GM19240 (cell line): ENCODE measurements at regions not wholly inside any gene's neighbourhood (a gene's known extent, or its start where the extent isn't known, plus 50 kb on each side); places are given as distances from the start of the nearest gene placed in this dataset.

Source experiments
- DNase-seq: peaks from one replicate; pipeline ENCODE4 v3.0.0; 2011; ENCODE audit warnings: low spot score; ENCODE audit not compliant: insufficient read length

- no peak for DNase-seq
Observed at GRCh38 chr9:1658661-1659362, 356.3 kb upstream of the SMARCA2 start.

- no peak for DNase-seq
Observed at GRCh38 chr9:1659363-1659690, 355.8 kb upstream of the SMARCA2 start.

DNA sequence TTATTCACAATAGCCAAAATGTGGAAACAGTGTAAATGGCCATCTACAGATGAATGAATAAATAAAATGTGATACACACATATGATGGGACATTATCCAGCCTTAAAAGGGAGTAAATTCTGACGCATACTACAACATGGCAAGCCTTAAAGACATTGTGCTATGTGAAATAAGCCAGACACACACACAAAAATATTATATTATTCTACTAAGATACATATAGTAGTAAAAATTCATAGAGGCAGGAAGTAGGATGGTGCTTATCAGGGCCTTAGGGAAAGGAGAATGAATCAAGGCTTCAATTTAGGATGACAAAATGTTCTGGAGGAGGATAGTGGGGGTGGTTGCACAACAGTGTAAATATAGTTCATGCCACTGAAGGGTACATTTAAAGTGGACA, 346.7 kb upstream of the SMARCA2 start:
- no peak for DNase-seq

GRCh38 chr9:1673300-1673699, 341.8 kb upstream of the SMARCA2 start:
- DNase-seq, result no peak

- no peak for DNase-seq
Observed at GRCh38 chr9:1676771-1677170, 338.4 kb upstream of the SMARCA2 start.

DNA sequence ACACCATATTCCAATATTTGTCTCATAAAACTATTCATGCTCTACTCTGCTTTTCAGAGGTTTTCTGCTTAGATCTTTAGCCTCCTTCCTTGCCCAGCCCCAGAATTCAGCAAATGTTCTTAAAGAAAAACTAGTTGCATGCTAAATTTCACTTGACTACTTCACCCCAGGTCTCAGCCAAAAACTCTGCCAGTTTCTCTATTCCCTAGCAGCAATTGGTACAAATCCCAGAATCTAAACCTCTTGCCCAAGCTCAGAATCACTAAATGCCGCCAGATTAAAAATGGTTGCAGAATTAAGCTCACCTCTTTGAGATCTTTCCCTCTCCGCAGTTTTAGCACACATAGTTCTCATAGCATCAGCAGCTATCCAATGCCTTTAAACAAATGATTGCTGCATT, 331.2 kb upstream of the SMARCA2 start:
- no peak for DNase-seq

DNA sequence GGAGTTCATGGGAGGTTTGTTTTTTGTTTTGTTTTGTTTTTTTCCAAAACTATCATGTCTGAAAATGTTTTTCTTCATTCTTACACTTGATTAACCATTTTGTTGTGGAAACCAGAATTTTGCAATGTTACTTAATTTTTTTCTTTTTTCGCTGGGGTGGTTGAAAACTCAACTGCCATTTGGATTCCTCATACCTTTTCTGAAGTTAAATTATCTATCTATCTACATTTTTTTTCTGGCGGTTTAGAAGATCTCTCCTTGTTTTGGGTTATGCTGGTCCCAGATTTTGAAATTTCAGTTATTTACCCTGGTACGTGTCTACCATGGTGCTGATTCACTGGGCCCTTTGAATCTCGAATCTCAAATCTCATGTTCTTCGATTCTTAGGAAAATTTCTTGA, 316.2 kb upstream of the SMARCA2 start:
- no peak for DNase-seq

DNA sequence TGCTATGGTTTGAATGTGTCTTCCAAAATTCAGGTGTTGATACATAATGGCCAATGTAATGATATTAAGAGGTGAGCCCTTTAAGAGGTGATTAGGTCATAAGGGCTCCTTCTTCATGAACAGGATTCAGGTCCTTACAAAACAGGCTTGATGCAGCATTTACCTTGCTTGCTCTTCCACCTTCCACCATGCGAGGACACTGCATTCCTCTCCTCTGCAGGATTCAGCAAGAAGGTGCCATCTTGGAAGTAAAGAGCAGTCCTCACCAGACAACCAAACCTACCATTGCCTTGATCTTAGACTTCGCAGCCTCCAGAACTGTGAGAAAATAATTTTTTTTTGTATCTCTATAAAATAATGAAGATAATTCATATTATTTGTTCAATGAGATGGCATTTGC, 314.0 kb upstream of the SMARCA2 start:
- DNase-seq, result no peak

GRCh38 chr9:1702701-1703100, 312.4 kb upstream of the SMARCA2 start:
- DNase-seq, result no peak

DNA sequence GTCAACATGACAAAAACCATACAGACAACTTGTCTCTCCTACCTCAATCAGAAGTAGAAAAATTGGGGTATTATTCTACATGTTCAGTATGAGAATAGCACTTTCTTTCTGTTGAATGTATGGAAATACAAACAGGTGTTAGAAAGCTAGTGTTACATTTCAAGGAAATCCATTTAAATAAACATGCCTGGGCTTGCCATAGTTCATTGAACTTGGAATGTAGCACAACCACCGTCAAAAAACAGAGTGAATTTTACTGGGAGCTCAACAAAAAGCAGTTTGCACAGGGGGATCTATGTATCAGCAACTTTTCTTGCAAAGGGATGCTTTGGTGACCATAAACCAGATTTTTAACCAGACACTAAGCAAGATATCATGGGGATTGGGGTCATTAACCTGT, 307.9 kb upstream of the SMARCA2 start:
- no peak for DNase-seq

DNA sequence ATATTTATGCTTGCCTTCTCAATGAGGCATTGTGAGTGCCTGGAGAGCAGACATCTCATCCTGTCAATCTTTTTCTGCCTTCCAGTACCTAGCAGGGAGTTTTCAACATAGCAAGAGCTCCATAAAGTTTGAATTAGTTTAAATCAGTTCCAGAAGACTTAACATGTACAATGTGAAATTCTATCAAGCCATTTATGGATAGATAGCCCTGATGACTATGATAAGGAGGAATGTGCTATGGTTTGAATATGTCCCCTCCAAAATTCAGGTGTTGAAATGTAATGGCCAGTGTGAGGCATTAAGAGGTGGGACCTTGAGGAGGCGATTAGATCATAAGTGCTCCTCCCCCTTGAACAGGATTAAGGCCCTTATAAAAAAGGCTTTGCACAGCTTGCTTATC, 306.9 kb upstream of the SMARCA2 start:
- DNase-seq, result no peak

- no peak for DNase-seq
Observed at GRCh38 chr9:1709347-1709746, 305.8 kb upstream of the SMARCA2 start.

- DNase-seq, result no peak
Observed at GRCh38 chr9:1712861-1713450, 302.2 kb upstream of the SMARCA2 start.

GRCh38 chr9:1713841-1714240, 301.3 kb upstream of the SMARCA2 start:
- no peak for DNase-seq

GRCh38 chr9:1717882-1718281, 297.3 kb upstream of the SMARCA2 start:
- no peak for DNase-seq

- DNase-seq, result no peak
Observed at GRCh38 chr9:1718836-1719235, 296.3 kb upstream of the SMARCA2 start.

DNA sequence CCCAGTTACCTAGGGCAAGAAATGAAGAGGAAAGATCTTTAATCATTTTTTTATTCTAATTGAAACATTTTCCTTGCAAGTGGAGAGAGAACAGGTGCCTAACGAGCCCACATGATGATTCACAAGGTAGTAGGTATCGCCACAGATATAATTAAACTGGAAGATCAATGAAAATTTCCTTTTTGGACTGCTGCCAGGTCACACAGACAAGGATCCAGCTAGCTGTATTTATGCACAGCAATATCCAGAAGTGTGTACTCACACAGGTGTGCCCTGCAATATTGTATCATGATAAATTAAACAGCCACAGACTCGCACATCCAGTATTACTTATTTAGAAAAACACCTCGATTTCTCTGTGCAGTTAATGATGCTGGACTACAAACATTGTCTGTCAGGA, 294.0 kb upstream of the SMARCA2 start:
- no peak for DNase-seq

DNA sequence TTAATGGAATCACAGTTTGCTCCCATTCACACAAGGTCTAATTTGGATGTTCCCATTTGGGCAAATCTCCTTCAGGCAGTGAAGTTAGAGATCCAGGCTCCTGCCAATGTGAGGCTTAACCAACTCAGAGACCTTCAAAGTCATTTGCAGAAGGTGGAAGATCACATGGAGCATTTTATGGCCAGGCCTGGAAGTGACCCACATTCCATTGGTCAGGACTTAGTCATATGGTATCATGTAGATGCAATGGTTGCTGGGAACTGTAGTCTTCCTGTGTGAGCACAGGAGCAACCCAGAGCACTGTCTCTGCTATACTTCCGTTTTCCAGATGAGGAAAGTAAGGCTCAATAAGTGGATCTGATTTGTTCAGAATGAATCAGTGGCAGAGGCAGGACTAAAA, 292.7 kb upstream of the SMARCA2 start:
- no peak for DNase-seq

GRCh38 chr9:1723522-1724015, 291.6 kb upstream of the SMARCA2 start:
- DNase-seq, result no peak

DNA sequence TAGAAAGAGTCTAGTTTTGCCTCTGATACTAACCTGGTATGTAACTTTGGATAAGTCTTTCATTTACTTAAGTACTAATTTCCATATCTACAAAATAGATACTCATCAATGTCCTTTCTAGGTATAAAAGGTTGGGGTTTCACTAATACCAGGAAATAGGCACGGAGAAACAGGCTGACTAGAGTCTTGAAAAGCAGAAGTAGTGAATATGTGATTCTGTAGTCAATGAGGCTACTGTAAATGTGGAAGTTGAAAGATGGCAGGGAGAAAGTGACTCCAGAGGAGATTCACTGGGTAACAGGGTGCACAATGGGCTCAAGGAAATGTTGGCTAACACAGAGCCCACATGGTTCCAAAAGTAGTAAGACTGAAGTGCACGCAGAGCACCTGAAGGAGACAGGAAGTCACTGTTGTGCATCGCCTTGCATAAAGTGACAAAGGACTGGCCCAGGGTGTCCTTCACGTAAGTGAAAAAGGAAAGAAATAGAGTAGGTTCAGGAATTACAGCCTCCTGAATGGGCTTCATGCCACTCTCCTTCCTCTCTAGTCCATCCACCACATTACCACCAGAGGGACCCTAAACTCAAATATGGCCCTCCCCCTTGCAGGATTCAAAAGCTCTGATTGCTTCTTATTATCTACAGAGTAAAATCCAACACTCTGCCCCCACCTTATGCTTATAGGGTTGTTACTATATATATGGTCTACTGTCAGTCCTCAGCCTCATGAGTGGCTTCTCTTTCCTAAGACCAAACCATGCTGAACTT, 288.0 kb upstream of the SMARCA2 start:
- no peak for DNase-seq

DNA sequence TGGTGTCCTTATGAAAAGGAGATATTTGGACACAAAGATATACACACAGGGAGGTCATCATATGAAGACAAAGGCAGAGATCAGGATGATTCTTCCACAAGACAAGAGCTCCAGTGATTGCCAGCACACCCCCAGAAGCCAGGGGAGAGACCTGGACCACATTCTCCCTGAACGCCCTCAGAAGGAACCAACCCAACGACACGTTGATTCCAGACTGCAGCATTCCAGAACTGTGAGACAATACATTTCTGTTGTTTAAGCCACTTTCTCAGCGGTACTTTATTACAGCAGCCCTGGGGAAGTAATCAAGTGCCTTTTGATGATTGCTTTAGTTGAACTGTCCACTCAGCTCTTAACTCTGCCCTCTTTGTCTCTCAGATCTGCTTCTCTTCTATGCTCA, 285.5 kb upstream of the SMARCA2 start:
- DNase-seq, result no peak

DNA sequence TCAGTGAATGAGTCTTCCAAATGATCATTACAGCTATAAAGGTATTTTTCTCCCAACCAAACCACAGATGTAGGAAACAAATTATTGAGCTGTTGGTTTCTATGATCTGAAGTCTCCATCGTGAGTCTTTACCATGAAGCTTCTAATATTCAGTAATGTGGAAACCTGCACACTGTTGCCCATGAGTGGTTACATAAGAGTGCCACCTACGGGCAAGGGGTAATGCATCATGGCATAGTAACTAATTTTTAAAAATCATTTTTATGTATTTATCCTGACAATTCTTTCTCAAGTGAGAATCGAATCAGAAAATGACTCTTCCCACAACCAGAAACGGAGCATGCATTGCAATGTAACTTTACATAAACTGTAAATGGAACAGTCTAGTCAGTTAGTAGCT, 282.5 kb upstream of the SMARCA2 start:
- no peak for DNase-seq
